Parathyroid adenoma (tissue), 2 donors: ENCODE measurements at regions not wholly inside any gene's neighbourhood (a gene's known extent, or its start where the extent isn't known, plus 50 kb on each side); places are given as distances from the start of the nearest gene placed in this dataset.

Experiments used
- H2AFZ ChIP-seq: fragments of 300-600 bp; sonication (generic); one replicate; pipeline ENCODE4 v1.7.0; 2017; ENCODE audit warnings: antibody characterized with exemption, mild to moderate bottlenecking
- H3K27ac ChIP-seq: fragments of 300-600 bp; sonication (generic); one replicate; pipeline ENCODE4 v1.7.0; 2017
- H3K27me3 ChIP-seq: fragments of 300-600 bp; sonication (generic); one replicate; pipeline ENCODE4 v1.7.0; 2017; ENCODE audit warnings: low read length; ENCODE audit not compliant: control insufficient read depth, insufficient read depth
- H3K36me3 ChIP-seq: fragments of 300-600 bp; sonication (generic); one replicate; pipeline ENCODE4 v1.7.0; 2017; ENCODE audit warnings: low read length; ENCODE audit not compliant: control insufficient read depth, insufficient read depth
- H3K4me1 ChIP-seq: fragments of 300-600 bp; sonication (generic); one replicate; pipeline ENCODE4 v1.7.0; 2017; ENCODE audit warnings: control low read depth
- H3K4me2 ChIP-seq: fragments of 300-600 bp; sonication (generic); one replicate; pipeline ENCODE4 v1.7.0; 2017; ENCODE audit warnings: low read length
- H3K4me3 ChIP-seq: fragments of 300-600 bp; sonication (generic); one replicate; pipeline ENCODE4 v1.7.0; 2017; ENCODE audit warnings: low read depth, low read length
- H3K79me2 ChIP-seq: fragments of 300-600 bp; sonication (generic); one replicate; pipeline ENCODE4 v1.7.0; 2017; ENCODE audit warnings: control low read depth
- H3K9ac ChIP-seq: fragments of 300-600 bp; sonication (generic); one replicate; pipeline ENCODE4 v1.7.0; 2017; ENCODE audit warnings: mild to moderate bottlenecking
- H3K9me3 ChIP-seq: fragments of 300-600 bp; sonication (generic); one replicate; pipeline ENCODE4 v1.7.0; 2017; ENCODE audit warnings: low read length; ENCODE audit not compliant: control insufficient read depth
- CTCF ChIP-seq: fragments of 300-600 bp; sonication (generic); IDR thresholded peaks from one replicate; pipeline ENCODE4 v1.7.0; 2017; ENCODE audit warnings: antibody characterized with exemption, mild to moderate bottlenecking
- donor health status: primary hyperparathyroidism.

DNA sequence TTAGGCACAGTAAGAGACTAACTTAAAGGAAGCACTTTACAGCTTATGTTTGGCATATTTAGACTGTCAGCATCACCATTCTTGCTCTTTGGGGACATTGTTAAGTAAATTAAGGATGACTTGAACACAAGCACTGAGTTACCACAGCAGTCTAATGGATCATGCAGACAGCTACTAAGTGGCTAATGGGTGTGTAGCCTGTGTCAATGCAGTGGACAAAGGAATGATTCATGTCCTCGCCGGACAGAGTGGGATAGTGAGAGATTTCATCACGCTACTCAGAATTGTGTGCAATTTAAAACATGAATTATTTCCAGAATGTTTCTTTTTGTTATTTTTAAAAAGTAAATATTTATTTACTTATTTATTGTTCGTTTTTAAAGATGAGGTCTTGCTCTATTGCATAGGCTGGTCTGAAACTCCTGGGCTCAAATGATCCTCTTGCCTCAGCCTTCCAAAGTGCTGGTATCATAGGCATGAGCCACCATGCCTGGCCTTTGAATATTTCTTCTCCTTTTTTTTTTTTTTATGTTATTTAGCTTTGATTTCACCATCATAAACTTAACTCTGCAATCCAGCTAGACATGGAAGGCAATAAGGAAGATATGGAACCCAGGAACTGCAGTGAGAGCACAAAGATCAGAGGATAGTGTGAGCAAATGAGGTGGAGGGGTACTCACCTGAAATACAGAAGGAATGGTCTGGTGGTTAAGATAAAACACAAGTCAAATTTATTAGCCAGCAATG lies 53.0 kb upstream of the KLF4 start:
- no peak overlapping the region for H3K9ac ChIP-seq
- no peaks in the 10 kb centered on the region for H3K4me1 ChIP-seq

DNA sequence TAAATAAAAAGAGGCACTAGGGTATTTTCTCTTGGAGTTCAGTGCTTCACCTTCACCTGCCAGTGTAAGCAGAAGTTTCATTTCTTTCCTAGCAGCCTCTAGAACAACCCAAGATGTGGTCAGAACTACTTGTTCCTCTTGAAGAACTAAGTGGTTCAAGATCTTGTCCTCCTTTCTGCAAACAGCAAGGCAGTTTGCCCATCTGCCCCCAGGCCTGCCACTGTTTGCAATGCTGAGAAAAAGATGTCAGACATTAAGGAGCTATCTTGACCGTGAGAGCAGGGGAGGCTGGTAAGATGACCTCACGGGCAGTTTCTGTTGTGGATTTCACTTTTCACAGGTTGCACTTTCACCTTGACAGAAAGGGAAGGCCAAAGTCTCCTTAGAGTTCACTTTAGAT lies 52.0 kb upstream of the KLF4 start:
- Histone ChIP-seq H3K27ac (no peak overlapping the region), H3K9ac (no peak overlapping the region), H3K27me3 (no peaks in the 10 kb centered on the region), H3K9me3 (no peaks in the 10 kb centered on the region), H3K4me3 (no peak overlapping the region), H3K4me2 (no peak overlapping the region), H3K36me3 (no peaks in the 10 kb centered on the region), H3K79me2 (no peaks in the 10 kb centered on the region), H3K4me1 (no peaks in the 10 kb centered on the region), H2AFZ (no peak overlapping the region)
- TF ChIP-seq CTCF: no peak

More for the DNA sequence above, 53.0 kb upstream of the KLF4 start:
- H3K36me3 ChIP-seq: no peaks in the 10 kb centered on the region
- H3K27ac ChIP-seq: no peak overlapping the region
- no peak overlapping the region for H2AFZ ChIP-seq
- no peak overlapping the region for H3K4me3 ChIP-seq
- TF ChIP-seq CTCF: no peak
- no peaks in the 10 kb centered on the region for H3K27me3 ChIP-seq
- no peak overlapping the region for H3K4me2 ChIP-seq
- no peaks in the 10 kb centered on the region for H3K79me2 ChIP-seq
- H3K9me3 ChIP-seq: no peaks in the 10 kb centered on the region

DNA sequence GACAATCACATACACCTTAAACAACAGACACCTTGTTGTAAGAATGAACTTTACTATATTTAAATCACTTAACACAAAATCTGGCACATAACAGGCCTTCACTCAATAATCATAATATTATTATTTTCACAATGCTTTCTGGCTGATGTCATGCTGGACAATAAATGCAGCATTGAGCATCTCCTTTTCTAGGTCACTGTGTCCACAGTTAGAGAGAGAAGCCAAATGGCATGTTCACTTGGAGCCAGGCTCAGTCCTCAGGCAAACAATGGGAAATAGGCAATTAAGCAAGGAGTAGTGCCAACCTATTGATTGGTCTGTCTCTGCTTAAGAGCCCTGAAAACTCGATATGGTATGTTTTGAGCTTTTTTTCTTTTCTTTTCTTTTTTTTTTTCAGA lies 50.6 kb upstream of the KLF4 start:
- Histone ChIP-seq H3K4me1 (no peaks in the 10 kb centered on the region), H3K79me2 (no peaks in the 10 kb centered on the region), H3K4me2 (no peak overlapping the region), H3K27me3 (no peaks in the 10 kb centered on the region), H3K4me3 (no peak overlapping the region), H3K9me3 (no peaks in the 10 kb centered on the region), H3K27ac (no peak overlapping the region), H3K9ac (no peak overlapping the region), H2AFZ (no peak overlapping the region), H3K36me3 (no peaks in the 10 kb centered on the region)
- TF ChIP-seq CTCF: no peak

DNA sequence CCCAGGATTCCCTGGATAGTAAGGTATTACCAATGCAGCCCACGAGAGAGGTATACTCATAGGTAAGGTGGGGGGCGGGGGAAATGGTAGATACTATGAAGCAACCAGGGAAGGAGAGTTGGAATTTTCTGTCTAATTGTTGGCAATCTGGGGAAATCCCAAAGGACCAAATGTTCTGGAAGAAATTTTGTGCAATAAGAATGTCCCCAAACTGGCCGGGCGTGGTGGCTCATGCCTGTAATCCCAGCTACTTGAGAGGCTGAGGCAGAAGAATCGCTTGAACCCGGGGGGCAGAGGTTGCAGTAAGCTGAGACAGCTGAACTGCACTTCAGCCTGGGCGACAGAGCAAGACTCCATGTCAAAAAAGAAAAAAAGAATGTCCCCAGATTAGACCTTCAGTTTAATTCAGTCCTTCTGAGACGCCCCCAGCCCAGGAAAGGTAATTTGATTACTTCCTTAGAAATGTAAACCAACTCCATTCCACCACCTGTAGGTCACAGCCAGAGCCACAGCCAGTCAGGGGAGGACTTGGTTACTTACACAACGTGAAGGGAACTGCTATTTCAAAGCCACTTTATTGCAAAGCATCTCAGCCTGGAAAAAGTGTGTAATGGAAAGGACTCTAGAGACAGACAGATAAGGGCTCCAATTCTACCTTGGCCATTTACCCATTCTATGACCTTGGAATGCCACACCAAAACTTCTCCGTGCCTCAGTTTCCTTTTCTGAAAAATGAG lies 50.0 kb upstream of the KLF4 start:
- no peaks in the 10 kb centered on the region for H3K36me3 ChIP-seq
- H3K9ac ChIP-seq: no peak overlapping the region
- H3K4me1 ChIP-seq: no peaks in the 10 kb centered on the region
- TF ChIP-seq CTCF: no peak
- no peak overlapping the region for H2AFZ ChIP-seq
- H3K9me3 ChIP-seq: no peaks in the 10 kb centered on the region
- H3K27me3 ChIP-seq: no peaks in the 10 kb centered on the region
- H3K4me3 ChIP-seq: no peak overlapping the region
- no peak overlapping the region for H3K27ac ChIP-seq
- no peak overlapping the region for H3K4me2 ChIP-seq
- H3K79me2 ChIP-seq: no peaks in the 10 kb centered on the region
